ENCODE measurements at regions not wholly inside any gene's neighbourhood (a gene's known extent, or its start where the extent isn't known, plus 50 kb on each side); places are given as distances from the start of the nearest gene placed in this dataset.

- no peak for TF ChIP-seq CTCF (IDR thresholded peaks at IDR 0.05)
- TF ChIP-seq POLR2A (IDR thresholded peaks at IDR 0.05), result no peak
Measured at GRCh38 chr3:10693457-10693856, 122.6 kb upstream of the SLC6A11 start.

Measured in Peyer's patch (tissue), 4 donors.